Epidermal melanocyte (primary cell): ENCODE measurements at regions not wholly inside any gene's neighbourhood (a gene's known extent, or its start where the extent isn't known, plus 50 kb on each side); places are given as distances from the start of the nearest gene placed in this dataset.

Source experiments
- DNase-seq: peaks from one replicate; pipeline ENCODE4 v3.0.0; 2011; ENCODE audit warnings: low spot score; ENCODE audit not compliant: insufficient read length

DNA sequence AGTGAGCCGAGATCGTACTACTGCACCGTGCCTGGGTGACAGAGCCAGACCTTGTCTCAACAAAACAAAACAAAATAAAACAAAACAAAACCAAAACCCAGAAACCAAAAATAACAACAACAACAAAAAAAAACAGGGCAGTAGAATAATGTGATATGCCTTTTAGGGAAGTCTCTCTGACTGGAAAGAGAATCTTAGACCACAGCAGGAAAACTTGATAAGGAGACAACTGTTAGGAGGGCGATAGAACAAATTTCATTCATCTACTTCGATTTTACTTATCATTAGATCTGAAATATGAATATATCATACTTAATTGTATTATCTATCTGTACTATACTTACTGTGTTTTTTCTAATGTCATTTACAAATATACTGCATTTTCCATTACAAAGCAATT is 109.0 kb upstream of the CNTNAP5 start:
- no peak for DNase-seq

- no peak for DNase-seq
These were observed 108.6 kb upstream of the CNTNAP5 start for GRCh38 chr2:123916531-123916930.

DNA sequence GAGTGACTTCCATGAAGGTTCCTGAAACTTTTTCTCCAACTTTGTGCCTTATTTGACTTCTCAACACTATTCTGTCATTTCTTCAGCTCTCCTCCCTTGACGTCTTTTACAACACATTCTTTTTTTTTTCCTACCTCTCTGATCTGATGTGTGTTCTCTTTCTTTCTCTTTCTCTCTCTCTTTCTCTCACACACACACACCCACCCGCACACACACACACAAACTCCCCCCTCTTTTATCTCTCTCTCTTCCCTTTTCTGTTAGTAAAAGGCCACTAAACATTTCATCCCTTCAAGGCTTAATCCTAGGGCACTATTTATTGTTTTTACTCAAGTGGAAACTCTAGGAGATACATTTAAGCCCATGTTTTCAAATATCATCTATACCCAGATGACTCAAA is 107.8 kb upstream of the CNTNAP5 start:
- DNase-seq: no peak

GRCh38 chr2:123928358-123928757 is 96.7 kb upstream of the CNTNAP5 start:
- no peak for DNase-seq

DNA sequence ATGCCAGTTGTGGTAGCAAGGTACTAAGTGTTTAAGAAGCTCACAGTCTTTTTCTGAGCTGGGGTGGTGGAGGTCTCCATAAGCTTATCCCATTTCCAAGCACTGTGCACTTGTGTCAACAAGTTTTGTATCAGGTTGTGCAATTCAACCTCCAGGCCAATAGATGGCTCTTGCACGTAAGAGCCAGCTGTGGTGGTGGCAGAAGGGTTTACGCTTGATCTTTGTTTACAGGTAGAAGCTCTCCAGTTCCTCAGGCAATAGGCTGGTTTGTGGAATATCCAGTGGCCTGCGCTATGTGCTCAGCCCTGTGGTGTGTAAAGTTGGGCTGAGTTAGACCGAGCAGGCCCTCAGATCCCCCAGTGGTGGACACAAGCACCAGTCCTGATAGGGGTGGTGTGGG is 89.7 kb upstream of the CNTNAP5 start:
- DNase-seq: no peak

GRCh38 chr2:123953846-123954245 is 71.2 kb upstream of the CNTNAP5 start:
- DNase-seq: no peak

DNA sequence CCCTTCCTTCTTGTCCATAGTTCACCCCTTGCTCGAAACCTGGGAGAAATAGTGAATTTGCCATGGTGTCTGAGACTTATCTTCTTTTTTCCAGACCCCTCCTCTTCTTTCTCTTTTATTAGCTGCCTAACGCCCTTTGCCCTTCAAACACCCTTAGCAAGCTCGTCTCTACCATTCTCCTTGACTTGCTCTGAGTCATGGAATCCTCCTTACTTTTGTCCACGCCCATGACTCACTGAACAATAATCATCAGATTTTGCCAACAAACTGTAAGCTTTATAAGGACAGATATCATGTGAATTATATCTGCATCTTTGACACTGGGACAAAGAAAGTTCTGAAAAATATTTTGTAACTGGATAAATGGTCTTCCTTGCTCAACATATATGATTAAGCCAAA is 67.1 kb upstream of the CNTNAP5 start:
- DNase-seq: no peak

DNA sequence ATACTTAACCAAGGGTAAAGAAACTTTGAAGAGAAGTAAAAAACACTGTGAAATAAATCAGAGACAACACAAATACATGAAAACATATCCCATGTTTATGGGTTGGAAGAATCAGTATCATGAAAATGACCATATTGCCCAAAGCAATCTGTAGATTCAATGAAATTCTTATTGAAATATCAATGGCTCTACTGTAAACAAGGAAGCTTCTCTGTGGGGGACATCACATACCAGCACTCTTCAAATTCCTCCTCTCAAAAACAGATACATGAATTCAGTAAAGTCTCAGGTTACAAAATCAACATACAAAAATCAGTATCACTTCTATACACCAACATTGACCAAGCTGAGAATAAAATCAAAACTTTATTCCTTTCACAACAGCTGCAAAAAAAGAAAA is 63.5 kb upstream of the CNTNAP5 start:
- no peak for DNase-seq

GRCh38 chr2:123971564-123972318 is 53.3 kb upstream of the CNTNAP5 start:
- DNase-seq: no peak
